ENCODE measurements at regions not wholly inside any gene's neighbourhood (a gene's known extent, or its start where the extent isn't known, plus 50 kb on each side); places are given as distances from the start of the nearest gene placed in this dataset.
A peak's percentile ranks its signal among the peaks of the same experiment; 100 is the strongest.

DNA sequence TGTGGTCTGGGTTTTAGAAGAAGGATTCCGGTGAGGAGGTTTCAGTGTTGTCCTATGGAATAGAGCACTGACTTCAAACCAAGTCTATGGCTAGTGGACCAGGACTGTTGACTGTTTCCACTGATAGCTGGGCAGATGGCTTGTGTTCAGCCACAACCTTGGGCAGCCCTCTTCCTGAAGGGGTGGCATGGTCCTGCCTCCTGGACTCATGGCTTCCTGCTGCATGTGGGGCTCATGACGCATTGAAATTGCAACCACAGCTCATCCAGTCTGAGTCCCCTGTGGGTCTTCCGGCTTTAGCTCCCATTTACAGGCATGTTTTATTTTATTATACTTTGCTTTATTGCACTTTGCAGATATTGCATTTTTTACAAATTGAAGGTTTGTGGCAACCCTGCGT, 105.0 kb downstream of the B3GNT2 start:
- no peak overlapping the region for H3K4me3 ChIP-seq (ENCODE audit: low read length in 3 of 3)
- no peak overlapping the region for H3K9ac ChIP-seq (ENCODE audit: low read depth in 1 of 3, low read length in 3 of 3)
- no peaks in the 10 kb centered on the region for H3K9me3 ChIP-seq (ENCODE audit: control insufficient read depth in 3 of 3, low read length in 3 of 3)
- H3K36me3 ChIP-seq (ENCODE audit: control insufficient read depth in 3 of 3, insufficient read depth in 3 of 3, low read length in 3 of 3): no peaks in the 10 kb centered on the region
- peaks cover 6 to 15% (median 13%) of the 10 kb centered on the region in 3 donors for H3K4me1 ChIP-seq (ENCODE audit: control insufficient read depth in 3 of 3, insufficient read depth in 3 of 3, low read length in 3 of 3)
- no peaks in the 10 kb centered on the region for H3K27me3 ChIP-seq (ENCODE audit: control insufficient read depth in 3 of 3, insufficient read depth in 3 of 3, low read length in 3 of 3)
- no peak overlapping the region for H3K27ac ChIP-seq (ENCODE audit: low read depth, low read length)

DNA sequence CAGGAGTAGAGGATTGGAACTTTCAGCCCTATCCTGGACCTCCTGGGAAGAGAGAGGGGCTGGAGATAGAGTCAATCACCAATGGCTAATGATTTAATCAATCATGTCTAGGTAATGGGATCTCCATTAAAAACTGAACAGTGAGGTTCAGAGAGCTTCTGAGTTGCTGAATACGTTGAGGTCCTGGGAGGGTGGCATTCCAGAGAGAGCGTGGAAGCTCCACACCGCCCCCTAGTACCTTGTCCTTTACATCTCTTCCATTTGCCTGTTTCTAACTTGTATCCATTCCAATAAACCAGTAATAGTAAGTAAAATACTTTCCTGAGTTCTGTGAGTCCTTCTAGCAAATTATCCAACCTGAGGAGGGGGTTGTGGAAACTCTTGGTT, 101.7 kb downstream of the B3GNT2 start:
- peaks cover 16 to 18% (median 18%) of the 10 kb centered on the region in 3 donors for H3K4me1 ChIP-seq (ENCODE audit: control insufficient read depth in 3 of 3, insufficient read depth in 3 of 3, low read length in 3 of 3)
- no peak overlapping the region for H3K9ac ChIP-seq (ENCODE audit: low read depth in 1 of 3, low read length in 3 of 3)
- H3K27ac ChIP-seq (ENCODE audit: low read depth, low read length): no peak overlapping the region
- no peaks in the 10 kb centered on the region for H3K27me3 ChIP-seq (ENCODE audit: control insufficient read depth in 3 of 3, insufficient read depth in 3 of 3, low read length in 3 of 3)
- no peak overlapping the region for H3K4me3 ChIP-seq (ENCODE audit: low read length in 3 of 3)
- no peaks in the 10 kb centered on the region for H3K9me3 ChIP-seq (ENCODE audit: control insufficient read depth in 3 of 3, low read length in 3 of 3)
- no peaks in the 10 kb centered on the region for H3K36me3 ChIP-seq (ENCODE audit: control insufficient read depth in 3 of 3, insufficient read depth in 3 of 3, low read length in 3 of 3)

DNA sequence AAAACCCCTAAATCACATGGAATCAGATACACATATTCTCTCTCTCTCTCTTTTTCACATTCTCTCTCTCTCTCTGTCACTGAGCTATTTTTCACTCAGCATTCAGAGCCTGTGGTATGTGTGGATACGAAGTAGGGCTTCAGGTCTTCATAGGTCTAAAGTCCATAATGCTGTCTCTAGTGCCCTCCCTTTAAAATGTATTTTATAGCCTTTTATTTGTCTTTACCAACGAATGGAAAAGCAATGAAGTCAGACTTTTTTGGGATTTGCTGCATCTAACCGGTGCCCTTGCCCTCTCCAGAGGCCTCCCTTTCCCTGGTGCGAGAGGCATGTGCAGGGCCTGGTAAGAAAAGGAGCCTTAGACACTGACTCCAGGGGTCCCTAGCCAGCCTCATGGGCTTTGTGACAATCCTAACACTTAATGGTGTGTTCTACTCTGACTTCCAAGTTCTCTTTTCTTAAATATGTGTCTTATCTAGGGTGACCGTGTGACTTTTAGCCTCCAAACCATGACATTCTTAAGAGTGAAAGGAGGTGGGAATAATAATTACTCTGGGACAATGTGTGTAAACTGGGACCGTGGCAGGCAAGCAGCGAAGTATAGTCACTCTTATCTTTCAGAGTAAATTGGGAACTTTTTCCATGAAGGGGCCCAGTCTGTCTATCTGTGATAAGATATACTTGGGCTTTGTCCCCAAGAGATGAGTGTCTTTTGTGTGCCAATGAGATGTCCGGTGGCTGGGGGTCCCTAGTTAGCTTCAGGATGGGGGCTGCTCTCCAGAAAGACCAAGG, 101.1 kb downstream of the B3GNT2 start:
- H3K9me3 ChIP-seq (ENCODE audit: control insufficient read depth in 3 of 3, low read length in 3 of 3): no peaks in the 10 kb centered on the region
- no peaks in the 10 kb centered on the region for H3K27me3 ChIP-seq (ENCODE audit: control insufficient read depth in 3 of 3, insufficient read depth in 3 of 3, low read length in 3 of 3)
- H3K36me3 ChIP-seq (ENCODE audit: control insufficient read depth in 3 of 3, insufficient read depth in 3 of 3, low read length in 3 of 3): no peaks in the 10 kb centered on the region
- no peak overlapping the region for H3K9ac ChIP-seq (ENCODE audit: low read depth in 1 of 3, low read length in 3 of 3)
- peaks cover 21 to 23% (median 23%) of the 10 kb centered on the region in 3 donors for H3K4me1 ChIP-seq (ENCODE audit: control insufficient read depth in 3 of 3, insufficient read depth in 3 of 3, low read length in 3 of 3)
- H3K4me3 ChIP-seq (ENCODE audit: low read length in 3 of 3): no peak overlapping the region
- H3K27ac ChIP-seq (ENCODE audit: low read depth, low read length): no peak overlapping the region

DNA sequence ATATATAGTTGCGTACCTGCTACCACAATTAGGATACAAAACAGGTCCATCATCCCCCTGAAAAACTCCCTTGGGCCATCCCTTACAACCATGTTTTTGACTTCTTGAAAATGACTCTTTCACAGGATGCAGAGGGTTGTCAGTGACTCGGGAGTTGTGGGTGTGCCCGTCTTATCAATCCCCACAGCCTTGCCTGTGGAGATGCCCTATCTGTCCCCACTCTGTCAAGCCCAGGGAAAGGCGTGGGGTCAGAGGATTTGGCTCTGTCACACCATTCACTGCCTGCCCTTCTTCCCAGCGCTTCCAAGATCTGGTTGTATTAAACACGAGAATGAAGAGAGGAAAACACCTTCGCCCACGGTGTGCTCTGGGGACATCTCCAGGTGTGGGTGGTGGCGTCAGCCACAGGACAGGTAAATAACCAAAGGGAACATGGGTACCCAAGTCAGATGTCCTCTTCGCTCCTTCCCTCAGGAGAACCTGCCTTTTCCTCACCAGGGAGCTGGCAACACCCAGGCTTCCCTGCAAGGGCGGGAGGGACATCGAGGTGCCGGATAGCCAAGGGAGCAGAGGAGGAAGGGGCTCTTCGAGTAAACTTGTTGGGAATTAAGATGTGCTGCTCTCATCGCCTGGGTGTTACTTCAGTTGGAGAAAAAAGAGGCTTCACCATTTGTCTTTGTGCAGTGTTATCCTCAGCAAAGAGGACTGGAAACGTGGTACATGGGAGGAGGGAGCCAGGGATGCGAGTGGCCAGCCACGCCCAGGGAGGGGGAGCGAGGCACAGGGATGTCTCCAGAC, 100.3 kb downstream of the B3GNT2 start:
- Histone ChIP-seq H3K9me3 (ENCODE audit: control insufficient read depth in 3 of 3, low read length in 3 of 3) (no peaks in the 10 kb centered on the region), H3K27ac (ENCODE audit: low read depth, low read length) (no peak overlapping the region), H3K4me1 (ENCODE audit: control insufficient read depth in 3 of 3, insufficient read depth in 3 of 3, low read length in 3 of 3) (peaks cover 24 to 29% (median 27%) of the 10 kb centered on the region in 3 donors), H3K4me3 (ENCODE audit: low read length in 3 of 3) (no peak overlapping the region), H3K36me3 (ENCODE audit: control insufficient read depth in 3 of 3, insufficient read depth in 3 of 3, low read length in 3 of 3) (no peaks in the 10 kb centered on the region), H3K9ac (ENCODE audit: low read depth in 1 of 3, low read length in 3 of 3) (no peak overlapping the region), H3K27me3 (ENCODE audit: control insufficient read depth in 3 of 3, insufficient read depth in 3 of 3, low read length in 3 of 3) (no peaks in the 10 kb centered on the region)

DNA sequence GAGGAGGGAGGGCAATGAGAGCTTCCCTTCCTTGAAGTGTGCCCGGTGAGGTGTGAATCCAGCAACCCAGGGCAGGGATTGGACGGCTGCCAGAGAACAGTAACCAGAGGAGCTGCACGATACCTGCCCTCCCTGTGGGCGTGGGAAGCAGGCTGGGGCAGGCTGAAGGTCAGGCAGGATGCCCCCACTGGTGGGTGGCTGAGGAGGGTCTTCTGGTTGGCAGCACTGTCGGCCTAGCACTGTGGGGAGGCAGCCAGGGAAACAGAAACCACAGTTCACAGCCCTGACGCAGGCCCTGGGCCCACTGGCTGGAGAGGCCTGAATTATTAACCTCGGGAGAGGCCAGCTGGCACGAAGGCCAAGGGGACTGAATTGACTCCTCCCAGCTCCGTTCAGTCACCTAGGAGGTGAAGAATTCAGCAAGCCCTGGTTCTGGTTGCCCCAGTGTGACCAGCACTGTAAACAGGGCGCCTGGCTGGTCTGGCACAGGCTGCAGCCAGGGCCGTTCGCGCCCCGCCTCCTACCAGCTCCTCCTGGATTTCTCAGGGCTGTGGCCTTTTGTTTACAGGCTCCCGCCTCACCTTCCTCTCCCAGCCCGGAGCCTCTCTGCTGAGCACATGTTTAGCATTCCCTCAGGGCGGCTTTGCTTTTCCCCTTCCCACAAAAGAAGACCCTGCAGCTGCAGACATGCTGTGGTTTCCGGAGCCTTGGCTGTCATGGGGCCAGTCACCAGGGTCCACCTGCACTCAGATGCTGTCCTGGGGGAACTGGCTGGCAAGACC, 97.8 kb downstream of the B3GNT2 start:
- peak overlapping the region; percentile 41 to 54 (median 46) for H3K4me3 ChIP-seq (ENCODE audit: low read length in 3 of 3)
- peak overlapping the region; percentile 62 for H3K27ac ChIP-seq (ENCODE audit: low read depth, low read length)

DNA sequence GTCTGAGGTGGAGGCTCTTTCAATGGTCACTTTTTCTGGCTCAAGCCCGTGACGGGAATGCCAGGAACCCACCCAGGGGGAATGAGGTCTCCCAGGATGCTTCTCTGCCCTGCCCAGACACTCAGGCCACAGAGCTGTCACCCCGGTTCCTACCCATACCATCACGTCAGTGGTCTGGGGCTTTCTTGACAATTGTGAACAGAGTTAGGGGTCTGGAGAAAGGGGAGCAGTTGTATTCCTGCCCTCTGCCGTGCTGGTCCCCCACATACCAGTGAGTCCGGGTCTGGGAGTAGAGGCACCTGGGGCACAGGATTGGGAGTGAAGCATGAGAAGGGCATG, 97.2 kb downstream of the B3GNT2 start:
- Histone ChIP-seq H3K27me3 (ENCODE audit: control insufficient read depth in 3 of 3, insufficient read depth in 3 of 3, low read length in 3 of 3) (no peaks in the 10 kb centered on the region), H3K9me3 (ENCODE audit: control insufficient read depth in 3 of 3, low read length in 3 of 3) (no peaks in the 10 kb centered on the region), H3K9ac (ENCODE audit: low read depth in 1 of 3, low read length in 3 of 3) (peak overlapping the region; percentile 71 to 74 (median 74)), H3K4me3 (ENCODE audit: low read length in 3 of 3) (peak overlapping the region in 1 of 3 donors; percentile 46), H3K36me3 (ENCODE audit: control insufficient read depth in 3 of 3, insufficient read depth in 3 of 3, low read length in 3 of 3) (no peaks in the 10 kb centered on the region), H3K27ac (ENCODE audit: low read depth, low read length) (peak overlapping the region; percentile 62), H3K4me1 (ENCODE audit: control insufficient read depth in 3 of 3, insufficient read depth in 3 of 3, low read length in 3 of 3) (peaks cover 27 to 32% (median 31%) of the 10 kb centered on the region in 3 donors)

More for the DNA sequence above, 97.8 kb downstream of the B3GNT2 start:
- Histone ChIP-seq H3K9ac (ENCODE audit: low read depth in 1 of 3, low read length in 3 of 3) (peak overlapping the region; percentile 71 to 74 (median 74)), H3K4me1 (ENCODE audit: control insufficient read depth in 3 of 3, insufficient read depth in 3 of 3, low read length in 3 of 3) (peaks cover 25 to 29% (median 27%) of the 10 kb centered on the region in 3 donors), H3K27me3 (ENCODE audit: control insufficient read depth in 3 of 3, insufficient read depth in 3 of 3, low read length in 3 of 3) (no peaks in the 10 kb centered on the region), H3K9me3 (ENCODE audit: control insufficient read depth in 3 of 3, low read length in 3 of 3) (no peaks in the 10 kb centered on the region), H3K36me3 (ENCODE audit: control insufficient read depth in 3 of 3, insufficient read depth in 3 of 3, low read length in 3 of 3) (no peaks in the 10 kb centered on the region)

DNA sequence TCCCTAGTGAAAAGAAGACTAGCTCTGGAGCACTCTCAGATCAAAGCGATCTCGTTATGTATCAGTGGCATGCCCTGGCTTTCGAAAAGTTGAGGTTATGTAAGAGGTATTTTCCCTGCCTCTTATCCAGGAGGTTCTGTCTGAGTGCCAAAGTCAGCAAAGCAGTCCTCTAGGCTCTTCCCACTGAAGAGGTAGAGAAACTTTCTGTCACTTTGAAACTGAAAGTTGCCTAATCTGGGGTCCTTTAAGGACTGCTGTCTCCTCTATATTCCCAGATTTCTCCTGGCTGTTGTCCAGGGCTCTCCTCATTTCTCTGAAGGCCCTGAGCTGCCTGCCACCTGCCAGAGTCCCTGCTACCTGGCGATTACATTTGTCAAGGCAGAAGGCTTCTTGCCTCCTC, 96.3 kb downstream of the B3GNT2 start:
- Histone ChIP-seq H3K4me3 (ENCODE audit: low read length in 3 of 3) (peak overlapping the region in 2 of 3 donors; percentile 40 to 43), H3K27me3 (ENCODE audit: control insufficient read depth in 3 of 3, insufficient read depth in 3 of 3, low read length in 3 of 3) (no peaks in the 10 kb centered on the region), H3K36me3 (ENCODE audit: control insufficient read depth in 3 of 3, insufficient read depth in 3 of 3, low read length in 3 of 3) (no peaks in the 10 kb centered on the region), H3K27ac (ENCODE audit: low read depth, low read length) (peak overlapping the region; percentile 12), H3K9me3 (ENCODE audit: control insufficient read depth in 3 of 3, low read length in 3 of 3) (no peaks in the 10 kb centered on the region), H3K9ac (ENCODE audit: low read depth in 1 of 3, low read length in 3 of 3) (peak overlapping the region; percentile 20 to 66 (median 45)), H3K4me1 (ENCODE audit: control insufficient read depth in 3 of 3, insufficient read depth in 3 of 3, low read length in 3 of 3) (peaks cover 31 to 38% (median 35%) of the 10 kb centered on the region in 3 donors)

DNA sequence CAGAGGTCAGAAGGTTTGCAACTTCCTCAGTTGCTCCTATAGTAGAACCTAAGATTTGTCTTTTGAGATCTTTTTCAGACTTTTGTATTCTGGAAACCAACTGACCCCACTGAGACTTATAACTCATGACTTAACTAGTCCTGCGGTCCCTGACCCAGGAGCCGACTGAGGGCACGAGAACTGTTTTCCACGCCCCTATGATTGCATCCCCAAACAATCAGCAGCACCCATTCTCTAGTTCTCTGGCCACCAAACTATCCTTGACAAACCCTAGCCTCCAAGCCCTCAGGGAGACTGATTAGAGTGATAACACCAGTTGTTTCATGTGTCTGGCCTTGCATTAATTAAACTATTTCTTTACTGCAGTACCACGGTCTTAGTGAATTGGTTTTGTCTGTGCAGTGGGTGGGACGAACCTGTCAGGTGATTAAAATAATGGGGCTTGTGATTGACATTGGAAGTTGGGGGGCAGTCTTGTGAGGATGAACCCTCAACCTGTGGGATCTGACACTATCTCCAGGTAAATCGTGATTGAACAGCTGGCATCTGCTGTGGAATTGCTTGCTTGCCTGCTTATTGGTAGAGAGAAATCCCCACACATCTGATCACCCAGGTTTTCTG, 95.7 kb downstream of the B3GNT2 start:
- Histone ChIP-seq H3K4me3 (ENCODE audit: low read length in 3 of 3) (peak overlapping the region in 1 of 3 donors; percentile 43), H3K9ac (ENCODE audit: low read depth in 1 of 3, low read length in 3 of 3) (peak overlapping the region; percentile 5 to 45 (median 20)), H3K4me1 (ENCODE audit: control insufficient read depth in 3 of 3, insufficient read depth in 3 of 3, low read length in 3 of 3) (peaks cover 31 to 38% (median 35%) of the 10 kb centered on the region in 3 donors), H3K9me3 (ENCODE audit: control insufficient read depth in 3 of 3, low read length in 3 of 3) (no peaks in the 10 kb centered on the region), H3K27ac (ENCODE audit: low read depth, low read length) (no peak overlapping the region), H3K36me3 (ENCODE audit: control insufficient read depth in 3 of 3, insufficient read depth in 3 of 3, low read length in 3 of 3) (no peaks in the 10 kb centered on the region), H3K27me3 (ENCODE audit: control insufficient read depth in 3 of 3, insufficient read depth in 3 of 3, low read length in 3 of 3) (no peaks in the 10 kb centered on the region)

DNA sequence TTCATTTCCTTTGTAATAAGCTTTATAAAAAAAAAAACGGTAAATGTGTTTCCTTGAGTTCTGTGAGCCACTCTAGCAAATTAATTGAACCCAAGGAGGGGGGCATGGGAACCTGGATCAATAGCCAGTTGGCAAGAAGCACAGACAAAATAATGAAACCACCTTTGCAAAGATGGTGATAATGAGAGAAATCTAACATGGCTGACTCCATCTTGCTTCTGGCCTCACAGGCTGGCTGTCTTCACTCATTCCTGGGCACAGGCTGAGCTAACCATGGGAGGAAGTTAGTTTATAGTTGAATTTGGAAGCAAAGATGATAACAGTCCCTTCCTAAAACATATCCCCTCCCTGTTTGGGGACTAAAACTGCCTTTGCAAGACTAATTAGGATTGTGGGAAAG, 95.1 kb downstream of the B3GNT2 start:
- H3K9me3 ChIP-seq (ENCODE audit: control insufficient read depth in 3 of 3, low read length in 3 of 3): no peaks in the 10 kb centered on the region
- H3K9ac ChIP-seq (ENCODE audit: low read depth in 1 of 3, low read length in 3 of 3): no peak overlapping the region
- H3K4me1 ChIP-seq (ENCODE audit: control insufficient read depth in 3 of 3, insufficient read depth in 3 of 3, low read length in 3 of 3): peaks cover 31 to 38% (median 35%) of the 10 kb centered on the region in 3 donors
- no peak overlapping the region for H3K4me3 ChIP-seq (ENCODE audit: low read length in 3 of 3)
- no peaks in the 10 kb centered on the region for H3K36me3 ChIP-seq (ENCODE audit: control insufficient read depth in 3 of 3, insufficient read depth in 3 of 3, low read length in 3 of 3)
- no peaks in the 10 kb centered on the region for H3K27me3 ChIP-seq (ENCODE audit: control insufficient read depth in 3 of 3, insufficient read depth in 3 of 3, low read length in 3 of 3)
- no peak overlapping the region for H3K27ac ChIP-seq (ENCODE audit: low read depth, low read length)

Data from skeletal muscle tissue (tissue), 3 donors.